ENCODE measurements at regions not wholly inside any gene's neighbourhood (a gene's known extent, or its start where the extent isn't known, plus 50 kb on each side); places are given as distances from the start of the nearest gene placed in this dataset.

- no peaks in the 10 kb centered on the region for H3K36me3 ChIP-seq
- in situ Hi-C loops (cut with MboI; ENCODE audit: low sequenced_read_pairs in 4 of 4) = no loop called here
- H3K4me1 ChIP-seq = no peaks in the 10 kb centered on the region
- intact Hi-C loops (cut with DNase I; ENCODE audit: low total_unique reads) = no loop called here
- no peaks in the 10 kb centered on the region for H3K27me3 ChIP-seq
- no peaks in the 10 kb centered on the region for H3K9me3 ChIP-seq
- no peak for ATAC-seq
- no peak overlapping the region for H3K27ac ChIP-seq
- no peak for DNase-seq
- TF ChIP-seq POLR2A (IDR thresholded peaks at IDR 0.05) (no peak), CTCF (IDR thresholded peaks at IDR 0.05 in 4 of 5, conservative IDR thresholded peaks at IDR 0.05 in 1 of 5) (no peak)
- no peak overlapping the region for H3K4me3 ChIP-seq
Observed at GRCh38 chr1:79524126-79524525, 517.6 kb upstream of the ADGRL4 start.

- in situ Hi-C loops (cut with MboI; ENCODE audit: low sequenced_read_pairs in 4 of 4) = no loop called here
- Histone ChIP-seq H3K9me3 (no peaks in the 10 kb centered on the region), H3K4me1 (no peaks in the 10 kb centered on the region), H3K4me3 (no peak overlapping the region), H3K27me3 (no peaks in the 10 kb centered on the region), H3K27ac (no peak overlapping the region), H3K36me3 (no peaks in the 10 kb centered on the region)
- DNase-seq (no peak), ATAC-seq (no peak)
- intact Hi-C loops (cut with DNase I; ENCODE audit: low total_unique reads) = no loop called here
- TF ChIP-seq POLR2A (IDR thresholded peaks at IDR 0.05) (no peak), CTCF (IDR thresholded peaks at IDR 0.05 in 4 of 5, conservative IDR thresholded peaks at IDR 0.05 in 1 of 5) (no peak)
Observed at GRCh38 chr1:79519084-79519760, 512.7 kb upstream of the ADGRL4 start.

GRCh38 chr1:79517470-79518224 is 511.1 kb upstream of the ADGRL4 start:
- intact Hi-C loops (cut with DNase I; ENCODE audit: low total_unique reads) (no loop called here), in situ Hi-C loops (cut with MboI; ENCODE audit: low sequenced_read_pairs in 4 of 4) (no loop called here)
- TF ChIP-seq POLR2A (IDR thresholded peaks at IDR 0.05) = no peak
- no peak for TF ChIP-seq CTCF (IDR thresholded peaks at IDR 0.05 in 4 of 5, conservative IDR thresholded peaks at IDR 0.05 in 1 of 5)
- H3K9me3 ChIP-seq = no peaks in the 10 kb centered on the region
- H3K36me3 ChIP-seq = no peaks in the 10 kb centered on the region
- DNase-seq = no peak
- no peak for ATAC-seq
- H3K4me1 ChIP-seq = no peaks in the 10 kb centered on the region
- no peak overlapping the region for H3K27ac ChIP-seq
- H3K27me3 ChIP-seq = no peaks in the 10 kb centered on the region
- no peak overlapping the region for H3K4me3 ChIP-seq

- no peak for DNase-seq
- no peaks in the 10 kb centered on the region for H3K9me3 ChIP-seq
- ATAC-seq = no peak
- H3K4me1 ChIP-seq = no peaks in the 10 kb centered on the region
- TF ChIP-seq POLR2A (IDR thresholded peaks at IDR 0.05) (no peak), CTCF (IDR thresholded peaks at IDR 0.05 in 4 of 5, conservative IDR thresholded peaks at IDR 0.05 in 1 of 5) (no peak)
- H3K27me3 ChIP-seq = no peaks in the 10 kb centered on the region
- no peak overlapping the region for H3K27ac ChIP-seq
- H3K4me3 ChIP-seq = no peak overlapping the region
- in situ Hi-C loops (cut with MboI; ENCODE audit: low sequenced_read_pairs in 4 of 4) (no loop called here), intact Hi-C loops (cut with DNase I; ENCODE audit: low total_unique reads) (no loop called here)
- H3K36me3 ChIP-seq = no peaks in the 10 kb centered on the region
Observed at GRCh38 chr1:79507770-79508169, 501.2 kb upstream of the ADGRL4 start.
